GM18498 (cell line): ENCODE measurements at regions not wholly inside any gene's neighbourhood (a gene's known extent, or its start where the extent isn't known, plus 50 kb on each side); places are given as distances from the start of the nearest gene placed in this dataset.

ENCODE experiments used
- ATAC-seq: cut with Tn5 transposase; IDR thresholded peaks from one replicate; pipeline ENCODE4 v1.9.1; 2021; ENCODE audit warnings: mild to moderate bottlenecking, moderate library complexity; ENCODE audit not compliant: unreplicated experiment

GRCh38 chr4:11189756-11190155 lies 238.9 kb downstream of the HS3ST1 start:
- no peak for ATAC-seq

DNA sequence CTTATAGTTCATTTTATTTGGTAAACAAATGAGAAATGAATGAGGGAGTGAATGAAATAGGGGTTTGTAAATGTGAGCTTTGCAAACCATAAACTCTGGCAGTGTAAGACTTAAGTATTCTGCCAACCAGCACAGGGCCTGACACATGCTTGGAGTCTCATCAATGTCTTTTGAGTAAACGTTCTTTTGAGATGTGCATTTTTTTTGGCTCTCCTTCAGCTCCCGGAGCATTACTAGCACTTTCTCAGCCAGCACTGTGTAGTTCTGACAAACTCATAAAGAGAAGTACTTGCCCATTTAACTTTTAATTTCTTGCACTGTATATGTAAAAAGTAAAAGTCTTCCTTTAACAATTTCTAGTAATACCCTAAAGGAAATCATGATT lies 245.3 kb downstream of the HS3ST1 start:
- ATAC-seq: no peak

DNA sequence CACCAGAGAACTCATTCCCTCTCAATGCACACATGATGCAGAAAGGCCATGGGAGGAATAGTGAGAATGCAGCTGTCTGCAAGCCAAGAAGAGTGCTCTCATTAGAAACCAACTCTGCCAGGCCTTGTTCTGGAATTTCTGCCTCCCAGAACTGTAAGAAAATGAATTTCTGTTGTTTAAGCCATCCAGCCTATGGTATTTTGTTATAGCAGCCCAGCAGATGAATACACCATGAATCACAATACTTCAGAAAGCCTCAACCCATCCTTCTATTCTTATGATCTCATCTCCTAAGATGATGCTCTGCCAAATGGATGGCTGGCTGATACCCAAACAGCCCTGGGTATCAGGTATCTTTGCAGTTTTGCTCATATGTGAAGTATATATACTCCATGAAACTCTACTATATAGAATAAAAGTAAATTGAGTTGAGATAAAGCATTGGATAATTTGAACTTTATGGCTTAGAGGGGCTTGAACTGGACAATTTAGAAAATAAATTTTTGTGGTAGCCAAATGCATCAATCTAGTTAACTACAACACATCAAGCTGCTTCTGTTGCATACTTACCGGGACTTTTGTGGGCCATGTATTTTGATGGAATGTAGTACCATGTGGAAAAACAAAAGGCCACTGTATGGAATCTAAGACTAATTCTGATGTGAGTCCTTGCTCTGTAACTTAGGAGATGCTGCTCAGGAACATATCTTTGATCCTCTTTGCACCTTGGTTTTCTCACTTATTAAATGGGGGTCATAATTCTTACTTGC lies 245.9 kb downstream of the HS3ST1 start:
- ATAC-seq: no peak

GRCh38 chr4:11182031-11182430 lies 246.7 kb downstream of the HS3ST1 start:
- no peak for ATAC-seq

DNA sequence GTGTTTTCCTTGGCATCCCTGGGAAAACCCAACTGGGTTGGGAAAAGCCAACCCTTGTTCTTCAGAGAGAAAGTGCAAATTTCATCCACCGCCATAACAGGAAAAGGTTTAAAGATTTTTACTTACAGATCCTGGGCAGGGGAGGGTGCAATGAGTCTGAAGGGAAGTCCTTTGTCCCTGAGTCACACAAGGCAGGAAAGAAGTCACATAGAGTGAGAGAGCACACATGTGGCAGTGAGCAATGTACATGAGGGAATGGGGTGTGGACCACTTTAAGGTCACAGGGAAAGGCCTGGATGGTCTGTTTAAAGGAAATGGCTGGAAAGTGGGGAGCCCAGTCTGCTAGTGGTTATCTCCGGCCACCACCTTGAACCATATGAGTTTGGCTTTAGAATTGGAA lies 248.9 kb downstream of the HS3ST1 start:
- ATAC-seq: no peak

- no peak for ATAC-seq
These were observed 250.3 kb downstream of the HS3ST1 start for GRCh38 chr4:11178433-11178832.

DNA sequence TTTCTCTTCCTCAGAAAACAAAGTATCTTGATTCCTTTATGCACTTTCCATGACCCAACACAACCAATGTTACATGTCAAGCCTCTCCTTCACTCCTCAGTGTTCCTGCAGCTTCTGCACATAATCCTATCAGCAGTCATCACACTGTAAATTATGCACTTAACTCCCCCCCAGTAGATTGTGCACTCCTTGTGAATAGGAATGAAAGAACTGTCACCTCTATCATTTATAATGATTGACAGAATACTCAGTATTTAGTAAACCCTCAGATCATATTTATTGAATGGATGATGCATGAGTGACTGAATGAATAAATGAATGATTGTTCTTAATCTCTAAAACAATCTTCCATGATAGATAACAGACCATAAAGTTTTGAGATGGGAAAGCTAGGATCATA lies 253.3 kb downstream of the HS3ST1 start:
- ATAC-seq: no peak

GRCh38 chr4:11166606-11167005 lies 262.1 kb downstream of the HS3ST1 start:
- ATAC-seq: no peak

- ATAC-seq: no peak
These were observed 262.7 kb downstream of the HS3ST1 start for GRCh38 chr4:11166034-11166433.

DNA sequence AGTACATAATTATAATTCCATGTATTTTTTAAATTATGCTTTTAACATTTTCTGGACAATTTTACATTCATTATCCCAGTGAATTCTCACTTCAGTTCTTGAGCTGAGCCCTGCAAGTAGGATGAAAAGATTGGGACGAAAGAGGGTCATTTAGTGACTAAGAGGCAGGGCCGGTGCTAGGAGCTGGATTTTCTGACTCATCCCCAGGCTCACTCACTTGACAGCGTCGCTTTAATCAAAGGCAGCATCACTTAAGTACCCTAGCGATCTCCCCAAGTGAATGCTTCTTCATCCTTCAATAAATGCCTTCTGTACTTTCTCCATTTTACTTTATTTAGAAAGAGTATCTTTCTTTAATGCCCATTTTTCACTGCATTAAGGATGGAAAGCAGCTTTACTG lies 263.6 kb downstream of the HS3ST1 start:
- ATAC-seq: no peak

DNA sequence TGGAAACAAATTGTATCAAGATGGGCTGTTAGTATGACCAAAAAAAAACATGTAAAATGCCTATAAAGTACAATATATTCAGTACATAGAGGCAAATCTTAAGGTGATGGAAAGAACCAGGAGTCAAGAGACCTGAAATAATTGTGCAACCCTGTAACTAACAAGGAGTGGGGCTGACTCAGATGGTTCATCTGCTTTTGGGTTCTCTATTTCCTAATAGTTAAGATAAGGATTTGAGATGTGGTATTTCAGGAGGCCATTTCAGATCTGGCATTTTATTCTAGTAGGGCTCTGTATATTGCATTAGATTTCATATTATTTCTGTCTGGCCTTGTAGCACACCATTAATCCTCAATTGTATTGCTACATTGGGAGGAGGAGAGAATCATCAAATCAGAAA lies 268.4 kb downstream of the HS3ST1 start:
- no peak for ATAC-seq

DNA sequence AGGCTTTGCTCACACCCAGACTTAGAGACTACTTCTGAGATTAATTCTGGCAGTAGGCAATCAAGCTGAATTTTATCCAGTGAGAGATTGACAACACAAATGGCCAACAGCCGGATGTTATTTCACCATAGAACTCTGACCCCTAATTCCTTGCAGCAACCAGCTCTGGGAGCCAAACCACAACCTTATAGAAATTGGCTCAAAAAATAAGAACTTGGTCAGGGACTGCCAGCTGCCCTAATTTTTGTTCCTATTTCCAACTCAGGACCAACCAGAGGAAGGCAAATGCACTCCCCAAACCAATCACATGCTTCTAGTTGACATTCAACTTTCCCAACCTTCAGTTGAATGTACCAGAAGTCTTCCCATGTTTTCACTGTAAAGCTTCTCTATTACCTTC lies 269.7 kb downstream of the HS3ST1 start:
- no peak for ATAC-seq

- ATAC-seq: no peak
These were observed 273.4 kb downstream of the HS3ST1 start for GRCh38 chr4:11155208-11155867.

DNA sequence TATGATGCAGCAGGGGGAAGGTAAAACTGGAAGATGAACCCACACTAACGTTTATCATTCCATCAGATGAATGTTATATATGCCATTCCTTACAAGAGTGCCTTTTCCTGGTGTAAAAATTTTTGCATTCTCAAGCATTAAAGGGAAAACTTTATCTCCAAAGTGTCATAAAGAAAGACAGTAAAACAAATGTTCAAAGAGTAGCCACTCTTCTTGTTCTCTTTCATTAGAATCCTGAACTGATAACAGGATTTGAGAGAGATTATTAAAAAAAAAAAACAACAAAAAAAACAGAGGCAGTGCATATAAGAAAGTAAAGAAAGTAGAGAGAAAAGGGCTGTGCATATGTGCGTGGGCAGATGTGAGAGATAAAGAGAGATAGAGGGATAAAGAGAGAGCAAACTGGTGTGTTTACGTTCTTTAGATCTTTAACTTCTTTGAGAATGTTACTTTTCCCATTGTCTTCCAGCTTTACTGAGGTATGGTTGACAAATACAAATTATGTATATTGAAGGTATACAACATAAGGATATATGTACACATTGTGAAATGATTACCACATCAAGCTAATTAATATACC lies 275.4 kb downstream of the HS3ST1 start:
- no peak for ATAC-seq

- no peak for ATAC-seq
These were observed 276.0 kb downstream of the HS3ST1 start for GRCh38 chr4:11152684-11153083.

- ATAC-seq: no peak
These were observed 277.2 kb downstream of the HS3ST1 start for GRCh38 chr4:11151500-11151899.

GRCh38 chr4:11149612-11150259 lies 279.0 kb downstream of the HS3ST1 start:
- ATAC-seq: no peak

GRCh38 chr4:11139871-11140270 lies 288.8 kb downstream of the HS3ST1 start:
- ATAC-seq: no peak

- no peak for ATAC-seq
These were observed 289.7 kb downstream of the HS3ST1 start for GRCh38 chr4:11138964-11139363.

- no peak for ATAC-seq
These were observed 294.0 kb downstream of the HS3ST1 start for GRCh38 chr4:11134705-11135104.

DNA sequence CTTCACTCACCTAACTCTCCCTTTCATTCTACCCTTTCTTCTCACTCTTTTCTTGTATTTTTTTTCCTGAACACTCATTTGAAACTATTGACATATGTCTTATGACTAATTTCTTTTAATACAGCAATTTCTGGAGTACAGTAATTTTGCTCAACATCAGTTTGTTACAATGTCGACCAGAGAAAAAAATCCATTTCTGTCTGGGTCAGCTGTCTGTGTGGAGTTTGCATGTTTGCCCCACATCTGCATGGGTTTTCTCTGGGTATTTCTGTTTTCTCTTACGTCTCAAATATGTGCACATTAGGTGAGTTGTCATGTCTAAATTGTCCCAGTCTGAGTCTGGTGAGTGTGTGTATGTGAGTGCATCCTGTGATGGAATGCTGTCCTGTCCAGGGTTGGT lies 294.8 kb downstream of the HS3ST1 start:
- no peak for ATAC-seq

DNA sequence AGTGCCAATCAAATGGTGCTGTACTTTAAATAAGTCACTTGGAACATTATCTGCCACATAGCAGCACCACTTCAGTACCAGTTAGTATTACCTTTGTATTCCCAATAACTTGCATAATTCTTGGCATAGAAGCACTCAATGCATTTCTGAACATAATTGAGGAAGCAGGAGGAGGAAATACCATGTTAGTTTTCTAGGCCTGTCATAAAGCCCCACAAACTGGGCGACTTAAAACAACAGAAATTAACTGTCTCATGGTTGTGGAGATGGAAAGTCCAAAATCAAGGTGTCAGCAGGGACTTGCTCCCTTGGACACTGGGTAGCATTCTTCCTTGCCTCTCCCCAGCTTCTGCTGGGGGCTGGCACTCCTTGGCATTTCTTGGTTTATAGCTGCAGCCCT lies 296.2 kb downstream of the HS3ST1 start:
- ATAC-seq: no peak
